Brain microvascular endothelial cell (primary cell): ENCODE measurements at regions not wholly inside any gene's neighbourhood (a gene's known extent, or its start where the extent isn't known, plus 50 kb on each side); places are given as distances from the start of the nearest gene placed in this dataset.

Experiments
- DNase-seq: peaks from one replicate; pipeline ENCODE4 v3.0.0-alpha.2; 2020
- H3K27ac ChIP-seq: fragments of 250-450 bp; sonication (Bioruptor Pico); 2 replicates; pipeline ENCODE4 v1.5.1; 2020; ENCODE audit warnings: mild to moderate bottlenecking, moderate library complexity
- H3K27me3 ChIP-seq: fragments of 250-450 bp; sonication (Bioruptor Pico); replicated peaks from 2 replicates; pipeline ENCODE4 v1.5.1; 2020; ENCODE audit warnings: mild to moderate bottlenecking
- H3K36me3 ChIP-seq: fragments of 250-450 bp; sonication (Bioruptor Pico); replicated peaks from 2 replicates; pipeline ENCODE4 v1.5.1; 2020; ENCODE audit warnings: mild to moderate bottlenecking
- H3K4me3 ChIP-seq: 2 replicates; pipeline ENCODE4 v1.5.1; 2011; ENCODE audit warnings: low read depth, mild to moderate bottlenecking, control low read depth, low read length, moderate library complexity
- CTCF ChIP-seq: IDR thresholded peaks from 2 replicates; pipeline ENCODE4 v1.5.1; 2011; ENCODE audit warnings: low read depth, mild to moderate bottlenecking, moderate library complexity, low read length, control low read depth, inconsistent platforms; ENCODE audit errors: missing control alignments
- in situ Hi-C: cut with HindIII; loops from 2 replicates; pipeline ENCODE4 v1.10.0; 2017; ENCODE audit warnings: low sequenced_read_pairs, low pct_ligation_motif_present

GRCh38 chr12:59186451-59186850 is 266.1 kb upstream of the LRIG3 start:
- H3K36me3 ChIP-seq = no peaks in the 10 kb centered on the region
- no peaks in the 10 kb centered on the region for H3K27me3 ChIP-seq
- in situ Hi-C loops = no loop called here
- TF ChIP-seq CTCF = no peak
- no peak overlapping the region for H3K27ac ChIP-seq
- H3K4me3 ChIP-seq = no peak overlapping the region
- DNase-seq = no peak

GRCh38 chr12:59185295-59185694 is 265.0 kb upstream of the LRIG3 start:
- no peak for TF ChIP-seq CTCF
- DNase-seq = no peak
- in situ Hi-C loops = no loop called here
- no peaks in the 10 kb centered on the region for H3K27me3 ChIP-seq
- no peak overlapping the region for H3K4me3 ChIP-seq
- H3K27ac ChIP-seq = no peak overlapping the region
- H3K36me3 ChIP-seq = no peaks in the 10 kb centered on the region

GRCh38 chr12:59182658-59183455 is 262.6 kb upstream of the LRIG3 start:
- Histone ChIP-seq H3K4me3 (no peak overlapping the region), H3K36me3 (no peaks in the 10 kb centered on the region), H3K27ac (no peak overlapping the region), H3K27me3 (no peaks in the 10 kb centered on the region)
- DNase-seq = no peak
- TF ChIP-seq CTCF = no peak
- in situ Hi-C loops = no loop called here

GRCh38 chr12:59182191-59182590 is 261.9 kb upstream of the LRIG3 start:
- no peaks in the 10 kb centered on the region for H3K27me3 ChIP-seq
- in situ Hi-C loops = no loop called here
- H3K36me3 ChIP-seq = no peaks in the 10 kb centered on the region
- no peak overlapping the region for H3K27ac ChIP-seq
- peak; percentile 67 for DNase-seq
- H3K4me3 ChIP-seq = no peak overlapping the region
- TF ChIP-seq CTCF = no peak

- DNase-seq = no peak
- no peak overlapping the region for H3K27ac ChIP-seq
- in situ Hi-C loops = no loop called here
Measured at GRCh38 chr12:59181196-59181777, 261.0 kb upstream of the LRIG3 start.

More at GRCh38 chr12:59181196-59181777, 261.0 kb upstream of the LRIG3 start:
- Histone ChIP-seq H3K36me3 (no peaks in the 10 kb centered on the region), H3K4me3 (no peak overlapping the region), H3K27me3 (no peaks in the 10 kb centered on the region)
- no peak for TF ChIP-seq CTCF
